Testis (tissue), 2 donors: ENCODE measurements at regions not wholly inside any gene's neighbourhood (a gene's known extent, or its start where the extent isn't known, plus 50 kb on each side); places are given as distances from the start of the nearest gene placed in this dataset.

ENCODE experiments used
- DNase-seq: peaks from one replicate; pipeline ENCODE4 v3.0.0-alpha.2; 2019
- H3K27ac ChIP-seq, 2 donors: fragments of 200-600 bp; sonication (generic); one replicate each; pipeline ENCODE4 v1.5.1; 2019
- H3K27me3 ChIP-seq: fragments of 200-600 bp; sonication (generic); one replicate; pipeline ENCODE4 v1.5.1; 2019
- H3K36me3 ChIP-seq: fragments of 200-600 bp; sonication (generic); one replicate; pipeline ENCODE4 v1.5.1; 2017; ENCODE audit warnings: low read depth; ENCODE audit errors: missing control alignments
- H3K4me1 ChIP-seq: fragments of 200-600 bp; sonication (generic); one replicate; pipeline ENCODE4 v1.5.1; 2019
- H3K4me3 ChIP-seq, 2 donors: fragments of 200-600 bp; sonication (generic); one replicate each; pipeline ENCODE4 v1.5.1; 2017 to 2019
- H3K9me3 ChIP-seq: fragments of 200-600 bp; sonication (generic); one replicate; pipeline ENCODE4 v1.5.1; 2017
- POLR2A ChIP-seq: fragments of 450-650 bp; IDR thresholded peaks from one replicate; pipeline ENCODE4 v1.6.1; 2017; ENCODE audit warnings: antibody characterized with exemption, mild to moderate bottlenecking, moderate library complexity
- WGBS, 2 donors: methylation state at CpG; one replicate each; pipeline ENCODE4 v1.1.5; 2018; 5-methylcytosine and 5-hydroxymethylcytosine counted together
- intact Hi-C: fragments of 100-400 bp; cut with DNase I; formaldehyde crosslinking; loops from one replicate; pipeline ENCODE4 v1.15.1; 2023; ENCODE audit warnings: low total_unique reads
- small RNA-seq, 2 donors: library from RNA; depleted of rRNA; stranded (forward); fragments of <200 nt; gene quantifications; one replicate each; pipeline ENCODE3, GENCODE V24; 2016
- TF ChIP-seq, protein P1 (sequence below), 3 experiments: fragments of 450-650 bp in 2 of 3; fragments of 200-600 bp in 1 of 3; sonication (generic) in 1 of 3; IDR thresholded peaks; one replicate each; pipeline ENCODE4 v1.5.1; 2016 to 2019; ENCODE audit warnings: antibody characterized with exemption in 3 of 3, mild to moderate bottlenecking in 2 of 3, moderate library complexity in 1 of 3

DNA sequence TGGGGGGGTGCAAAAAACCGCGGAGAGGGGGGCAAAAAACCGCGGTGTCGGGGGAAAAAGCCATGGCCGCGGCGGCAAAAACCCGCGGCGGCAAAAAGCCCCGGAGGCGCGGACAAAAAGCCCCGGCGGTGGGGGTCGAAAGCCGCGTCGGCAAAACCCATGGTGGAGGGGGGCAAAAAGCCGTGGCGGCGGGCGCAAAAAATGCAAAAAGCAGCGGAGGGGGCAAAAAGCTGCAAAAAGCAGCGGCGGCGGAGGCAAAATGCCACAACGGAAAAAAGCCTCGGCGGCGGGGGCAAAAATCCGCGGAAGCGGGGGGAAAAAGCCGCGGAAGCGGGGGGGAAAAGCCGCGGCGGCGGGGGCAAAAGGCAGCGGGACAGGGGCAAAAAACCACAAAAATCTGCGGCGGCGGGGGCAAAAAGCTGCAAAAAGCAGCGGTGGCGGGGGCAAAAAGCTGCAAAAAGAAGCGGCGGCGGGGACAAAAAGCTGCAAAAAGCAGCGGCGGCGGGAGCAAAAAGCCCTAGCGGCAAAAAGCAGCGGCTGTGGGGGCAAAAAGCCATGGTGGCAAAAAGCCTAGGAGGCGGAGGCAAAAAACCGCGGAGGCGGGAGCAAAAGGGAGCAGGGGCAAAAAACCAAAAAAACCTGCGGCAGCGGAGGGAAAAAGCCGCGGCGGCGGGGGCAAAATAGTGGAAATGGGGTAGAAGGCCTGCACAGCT, 418.9 kb downstream of the ZNF716 start:
- whole genome bisulfite sequencing, 2 donors, result 12 to 13% methylated on average over 63 to 66 of the region's 66 CpGs
- peak; percentile 13 for DNase-seq
- TF ChIP-seq POLR2A, result no peak
- TF ChIP-seq, protein P1, sequence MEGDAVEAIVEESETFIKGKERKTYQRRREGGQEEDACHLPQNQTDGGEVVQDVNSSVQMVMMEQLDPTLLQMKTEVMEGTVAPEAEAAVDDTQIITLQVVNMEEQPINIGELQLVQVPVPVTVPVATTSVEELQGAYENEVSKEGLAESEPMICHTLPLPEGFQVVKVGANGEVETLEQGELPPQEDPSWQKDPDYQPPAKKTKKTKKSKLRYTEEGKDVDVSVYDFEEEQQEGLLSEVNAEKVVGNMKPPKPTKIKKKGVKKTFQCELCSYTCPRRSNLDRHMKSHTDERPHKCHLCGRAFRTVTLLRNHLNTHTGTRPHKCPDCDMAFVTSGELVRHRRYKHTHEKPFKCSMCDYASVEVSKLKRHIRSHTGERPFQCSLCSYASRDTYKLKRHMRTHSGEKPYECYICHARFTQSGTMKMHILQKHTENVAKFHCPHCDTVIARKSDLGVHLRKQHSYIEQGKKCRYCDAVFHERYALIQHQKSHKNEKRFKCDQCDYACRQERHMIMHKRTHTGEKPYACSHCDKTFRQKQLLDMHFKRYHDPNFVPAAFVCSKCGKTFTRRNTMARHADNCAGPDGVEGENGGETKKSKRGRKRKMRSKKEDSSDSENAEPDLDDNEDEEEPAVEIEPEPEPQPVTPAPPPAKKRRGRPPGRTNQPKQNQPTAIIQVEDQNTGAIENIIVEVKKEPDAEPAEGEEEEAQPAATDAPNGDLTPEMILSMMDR (IDR thresholded peaks at IDR 0.05), result no peak
- no peaks in the 10 kb centered on the region for H3K36me3 ChIP-seq
- peak overlapping the region; percentile 50 to 60 for H3K4me3 ChIP-seq
- no peaks in the 10 kb centered on the region for H3K4me1 ChIP-seq
- peak overlapping the region; percentile 63 to 66 for H3K27ac ChIP-seq
- H3K9me3 ChIP-seq, result no peaks in the 10 kb centered on the region
- intact Hi-C loops, result no loop called here
- peaks cover 5% of the 10 kb centered on the region for H3K27me3 ChIP-seq

Small RNAs in the stretch of these regions (small RNA-seq; reads per million reads assigned to genes)
- gene AC023141.11, result 0 reads per million in 2 donors
- gene AC023141.12, result 0 reads per million in 2 donors
- gene AC023141.8, result 0 reads per million in 2 donors
